IPS DF 4.7 (cell line): ENCODE measurements at regions not wholly inside any gene's neighbourhood (a gene's known extent, or its start where the extent isn't known, plus 50 kb on each side); places are given as distances from the start of the nearest gene placed in this dataset.
"Not testable (repeated sequence)": the region's sequence is repeated elsewhere in the genome, so short reads cannot be mapped to it uniquely, and the experiment has no call there.

Experiments
- DNase-seq: peaks from one replicate; pipeline ENCODE4 v3.0.0-alpha.2; 2013; ENCODE audit warnings: low spot score; ENCODE audit errors: extremely low read depth

DNA sequence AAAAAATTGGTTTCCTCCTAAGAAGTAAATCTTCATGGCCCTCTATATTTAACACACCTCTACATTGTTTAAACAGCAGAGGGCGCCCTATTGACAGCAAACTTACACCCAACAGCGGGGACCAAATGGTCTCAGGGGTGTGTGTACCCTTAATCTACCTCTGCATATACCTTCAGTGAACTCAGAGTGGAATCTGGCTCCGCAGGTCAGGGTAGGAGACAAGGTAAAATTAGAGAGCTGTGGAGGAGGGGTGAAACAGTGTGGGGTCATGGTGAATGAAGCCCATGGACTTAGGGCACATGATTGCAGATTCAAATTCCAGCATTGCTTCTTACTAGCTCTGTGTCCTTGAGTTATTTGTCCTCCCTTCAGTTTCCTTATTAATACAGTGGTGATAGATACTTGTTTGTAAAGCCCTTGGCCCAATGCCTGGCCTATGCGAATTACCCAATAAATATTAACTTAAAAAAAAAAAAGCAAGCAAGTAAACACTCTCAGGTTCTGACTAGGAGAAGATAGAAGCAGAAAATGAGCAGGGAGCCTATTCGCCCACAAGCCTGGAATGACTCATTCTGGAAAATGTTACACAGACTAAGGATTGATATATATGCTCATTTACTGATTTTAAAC, 122.9 kb downstream of the CAVIN4 start:
- peak; percentile 33 for DNase-seq

DNA sequence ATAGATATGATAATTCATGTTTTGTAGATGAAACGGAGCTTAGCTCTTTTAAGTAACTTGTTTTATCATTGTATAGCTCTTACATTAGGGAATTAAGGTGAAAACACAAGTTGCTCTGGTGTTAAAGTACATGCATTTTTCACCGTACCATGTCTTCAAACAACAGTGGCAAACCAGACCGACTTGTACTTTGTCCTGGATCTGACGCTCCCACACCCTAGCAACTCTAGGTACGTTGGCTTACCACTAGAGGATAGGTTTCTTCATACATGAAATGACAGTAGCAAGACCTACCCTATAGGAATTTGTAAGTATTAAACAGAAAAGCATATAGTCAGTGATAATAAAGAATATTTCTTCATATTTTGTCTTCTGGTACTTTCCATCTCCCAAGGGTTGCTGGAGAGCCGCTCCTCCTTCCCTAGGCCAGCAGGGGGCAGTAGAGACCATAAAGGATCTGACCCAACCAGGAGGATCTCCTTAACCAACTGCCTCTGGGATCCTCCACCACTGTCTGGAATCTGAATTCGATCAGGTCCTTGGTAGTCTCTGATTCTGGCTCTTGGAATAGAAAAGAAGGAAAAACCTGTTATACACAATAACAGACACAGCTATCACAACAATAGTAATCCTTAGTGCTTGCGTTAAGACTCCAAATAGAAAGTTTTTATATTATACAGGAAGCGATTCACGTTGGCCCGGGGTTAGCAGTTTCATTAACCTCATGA, 136.7 kb downstream of the CAVIN4 start:
- DNase-seq: no peak

DNA sequence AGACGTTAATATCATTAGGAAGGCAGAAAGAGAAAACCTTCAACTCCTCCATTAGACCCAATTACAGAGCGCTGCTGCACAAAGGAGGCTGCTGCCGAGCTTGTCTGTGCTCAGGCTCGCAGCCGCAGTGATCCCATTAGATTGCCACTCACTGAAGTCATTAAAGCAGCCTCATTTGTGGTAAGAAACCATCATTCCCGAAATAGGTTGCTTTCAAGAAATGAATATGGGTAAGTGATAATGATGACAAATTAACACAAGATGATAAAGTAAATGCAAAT, 137.2 kb downstream of the CAVIN4 start:
- DNase-seq: no peak

DNA sequence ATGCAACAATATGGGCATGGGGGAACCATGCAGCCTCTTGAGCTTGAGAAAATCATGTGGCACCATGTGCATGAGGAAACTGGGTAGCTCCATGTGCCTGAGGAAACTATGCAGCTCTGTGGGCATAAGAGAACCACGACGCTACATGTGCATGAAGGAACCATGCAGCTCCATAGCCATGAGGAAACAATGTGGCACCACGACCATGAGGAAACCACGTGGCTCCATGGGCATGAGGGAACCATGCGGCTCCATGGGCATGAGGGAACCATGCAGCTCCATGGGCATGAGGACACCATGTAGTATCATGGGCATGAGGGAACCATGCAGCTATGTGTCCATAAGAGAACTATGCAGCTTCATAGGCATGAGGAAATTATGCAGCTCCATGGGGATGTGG, 140.8 kb downstream of the CAVIN4 start:
- DNase-seq: no peak

DNA sequence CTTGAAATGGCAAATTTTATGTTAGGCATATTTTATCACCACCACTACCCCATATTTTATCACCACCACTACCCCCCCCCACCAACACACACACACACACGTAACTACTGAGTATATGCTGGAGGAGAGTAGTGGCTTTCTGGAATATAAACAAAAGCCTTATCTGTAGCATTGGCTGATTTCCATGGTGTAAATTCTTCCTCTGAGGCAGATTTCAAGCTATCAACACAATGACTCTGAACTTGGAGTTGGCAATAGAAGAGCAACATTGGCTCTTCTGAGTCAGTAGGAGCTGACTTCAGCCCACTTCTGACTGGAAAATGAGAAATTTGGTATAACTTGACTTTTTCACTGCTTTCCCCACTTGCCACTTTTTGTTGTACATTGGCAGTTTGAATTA, 143.0 kb downstream of the CAVIN4 start:
- no peak for DNase-seq

DNA sequence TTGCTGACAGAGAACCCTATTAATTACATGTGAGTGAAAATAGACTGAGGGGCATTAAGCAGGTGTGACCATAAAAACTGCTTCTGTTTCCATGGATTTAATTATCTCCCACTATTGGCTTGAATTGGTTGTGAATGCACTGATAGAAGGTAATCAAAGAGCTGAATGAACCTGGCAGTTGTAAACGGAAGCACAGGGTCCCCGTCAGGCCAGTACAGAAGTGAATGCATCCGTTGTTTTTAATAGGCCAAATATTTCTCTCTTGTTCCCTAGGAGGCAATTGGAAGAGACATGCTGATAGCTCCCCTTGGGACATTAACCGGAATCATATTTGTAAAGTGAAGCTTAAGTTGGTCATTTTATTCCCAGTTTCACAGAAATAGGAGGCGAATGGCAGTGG, 147.0 kb downstream of the CAVIN4 start:
- DNase-seq: no peak

DNA sequence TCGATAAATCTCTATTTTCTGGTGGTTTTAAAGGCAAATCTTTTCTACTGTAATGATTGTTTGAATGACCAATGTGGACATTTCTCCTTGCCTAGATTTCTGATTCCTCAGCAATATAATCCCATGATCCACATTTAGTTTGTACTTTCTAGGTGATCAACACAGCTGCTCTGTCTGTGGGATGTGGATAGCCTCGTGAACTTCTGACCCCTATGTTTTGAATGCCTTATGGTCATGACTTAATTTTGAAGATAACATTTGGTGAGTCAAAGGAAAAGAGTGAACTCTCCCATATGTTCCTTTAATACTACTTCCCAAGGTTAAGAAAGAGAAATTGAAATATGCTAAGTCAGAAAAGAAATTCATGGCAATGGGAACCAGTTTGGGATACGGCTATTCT, 147.5 kb downstream of the CAVIN4 start:
- DNase-seq: no peak

DNA sequence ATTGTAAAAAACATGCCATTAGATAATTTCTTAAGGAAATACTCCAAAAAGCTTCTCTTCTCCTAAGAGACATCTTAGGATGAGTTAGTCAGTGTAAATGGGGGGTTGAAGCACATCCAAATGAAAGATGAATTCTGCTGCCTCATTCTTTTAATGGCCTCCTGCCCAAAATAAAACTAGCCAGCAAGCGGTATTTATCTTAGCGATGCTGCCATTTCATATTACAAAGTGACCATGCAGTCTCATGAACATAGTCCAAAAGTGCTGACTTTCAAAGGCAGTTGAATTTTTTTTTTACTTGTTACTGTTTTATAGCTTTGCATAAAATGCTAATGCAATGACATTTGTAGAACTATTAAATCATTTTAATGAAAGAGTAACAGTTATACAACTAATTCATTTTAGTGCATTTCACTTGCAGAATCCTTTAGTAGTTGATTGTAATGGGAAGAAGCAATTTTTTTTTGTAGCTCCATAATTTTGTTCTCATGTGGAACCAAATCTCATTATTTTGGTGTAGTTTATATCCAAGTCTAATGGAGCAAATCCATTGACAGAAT, 151.5 kb downstream of the CAVIN4 start:
- no peak for DNase-seq

DNA sequence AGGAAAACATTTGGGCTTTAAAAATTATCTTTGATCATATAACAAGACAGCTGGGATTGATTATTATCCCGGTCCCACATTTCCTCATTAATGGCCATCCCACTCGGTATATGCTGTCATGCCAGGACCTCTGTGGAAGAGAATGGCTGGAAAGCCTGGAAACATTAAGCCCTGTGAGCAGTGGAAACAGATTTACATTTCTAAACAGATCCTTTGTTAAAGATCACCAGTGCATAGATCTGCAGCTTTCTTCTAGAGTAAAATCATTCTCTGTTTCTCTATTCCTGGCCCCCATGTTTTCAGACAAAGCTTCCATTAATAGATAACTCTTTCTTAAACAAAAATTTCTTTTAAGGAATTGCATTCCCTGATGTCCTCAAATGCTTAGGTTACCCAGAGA, 152.2 kb downstream of the CAVIN4 start:
- no peak for DNase-seq

DNA sequence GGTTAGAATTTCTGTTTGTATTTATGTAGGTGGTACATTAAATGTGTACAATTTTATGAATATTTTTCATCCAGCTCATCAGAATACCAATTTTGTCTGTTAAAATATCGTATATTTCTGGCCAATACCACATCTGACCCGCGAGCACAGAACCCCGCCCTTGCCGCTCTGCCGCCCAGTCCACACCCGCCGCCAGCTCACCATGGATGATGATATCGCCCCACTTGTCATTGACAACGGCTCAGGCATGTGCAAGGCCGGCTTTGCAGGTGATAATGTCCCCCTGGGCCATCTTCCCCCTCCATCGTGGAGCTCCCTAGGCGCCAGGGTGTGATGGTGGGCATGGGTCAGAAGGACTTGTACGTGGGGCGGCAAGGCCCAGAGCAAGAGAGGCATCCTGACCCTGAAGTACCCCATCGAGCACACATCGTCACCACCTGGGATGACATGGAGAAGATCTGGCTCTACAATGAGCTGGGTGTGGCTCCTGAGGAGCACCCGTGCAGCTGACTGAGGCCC, 153.2 kb downstream of the CAVIN4 start:
- DNase-seq: no peak

DNA sequence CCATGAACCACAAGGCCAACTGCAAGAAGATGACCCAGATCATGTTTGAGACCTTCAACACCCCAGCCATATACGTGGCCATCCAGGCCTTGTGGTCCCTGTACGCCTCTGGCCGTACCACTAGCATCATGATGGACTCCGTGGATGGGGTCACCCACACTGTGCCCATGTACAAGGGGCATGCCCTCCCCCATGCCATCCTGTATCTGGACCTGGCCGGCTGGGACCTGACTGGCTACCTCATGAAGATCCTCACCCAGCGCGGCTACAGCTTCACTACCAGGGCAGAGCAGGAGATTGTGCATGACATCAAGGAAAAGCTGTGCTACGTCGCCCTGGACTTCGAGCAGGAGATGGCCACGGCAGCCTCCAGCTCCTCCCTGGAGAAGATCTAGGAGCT, 153.7 kb downstream of the CAVIN4 start:
- no peak for DNase-seq

DNA sequence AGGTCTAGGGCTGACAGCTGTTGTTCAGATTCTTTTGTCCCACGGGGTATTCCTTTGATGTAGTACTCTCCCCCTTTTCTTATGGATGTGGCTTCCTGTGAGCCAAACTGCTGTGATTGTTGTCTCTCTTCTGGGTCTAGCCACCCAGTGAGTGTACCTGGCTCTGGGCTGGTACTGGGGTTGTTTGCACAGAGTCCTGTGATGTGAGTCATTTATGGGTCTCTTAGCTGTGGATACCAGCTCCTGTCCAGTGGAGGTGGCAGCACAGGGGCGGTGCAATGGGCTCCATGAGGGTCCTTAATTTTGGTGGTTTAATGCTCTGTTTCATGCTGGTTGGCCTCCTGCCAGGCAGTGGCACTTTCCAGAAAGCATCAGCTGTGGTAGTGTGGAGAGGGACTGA, 161.3 kb downstream of the CAVIN4 start:
- no peak for DNase-seq

DNA sequence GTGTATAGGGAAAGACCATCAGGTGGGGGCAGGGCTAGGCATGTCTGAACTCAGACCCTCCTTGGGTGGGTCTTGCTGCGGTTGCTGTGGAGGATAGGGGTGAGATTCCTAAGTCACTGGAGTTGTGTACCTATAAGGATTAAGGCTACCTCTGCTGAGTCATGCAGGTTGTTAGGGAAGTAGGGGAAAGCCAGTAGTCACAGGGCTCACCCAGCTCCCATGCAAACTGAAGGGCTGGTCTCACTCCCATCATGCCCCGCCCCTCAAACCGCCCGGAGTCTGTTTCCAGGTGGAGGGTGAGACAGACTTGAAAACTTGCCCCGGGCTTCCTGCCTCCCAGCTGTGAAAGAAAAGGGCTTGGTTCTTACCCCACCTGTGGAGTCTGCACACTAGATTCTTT, 161.8 kb downstream of the CAVIN4 start:
- DNase-seq: no peak

DNA sequence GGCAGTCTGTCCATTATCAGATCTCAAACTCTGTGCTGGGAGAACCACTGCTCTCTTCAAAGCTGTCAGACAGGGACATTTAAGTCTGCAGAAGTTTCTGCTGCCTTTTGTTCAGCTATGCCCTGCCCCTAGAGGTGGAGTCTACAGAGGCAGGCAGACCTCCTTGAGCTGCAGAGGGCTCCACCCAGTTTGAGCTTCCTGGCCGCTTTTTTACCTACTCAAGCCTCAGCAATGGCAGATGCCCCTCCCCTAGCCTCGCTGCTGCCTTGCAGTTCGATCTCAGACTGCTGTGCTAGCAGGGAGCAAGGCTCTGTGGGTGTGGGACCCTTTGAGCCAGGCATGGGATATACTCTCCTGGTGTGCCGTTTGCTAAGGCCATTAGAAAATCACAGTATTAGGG, 171.1 kb downstream of the CAVIN4 start:
- not testable (repeated sequence) for DNase-seq

DNA sequence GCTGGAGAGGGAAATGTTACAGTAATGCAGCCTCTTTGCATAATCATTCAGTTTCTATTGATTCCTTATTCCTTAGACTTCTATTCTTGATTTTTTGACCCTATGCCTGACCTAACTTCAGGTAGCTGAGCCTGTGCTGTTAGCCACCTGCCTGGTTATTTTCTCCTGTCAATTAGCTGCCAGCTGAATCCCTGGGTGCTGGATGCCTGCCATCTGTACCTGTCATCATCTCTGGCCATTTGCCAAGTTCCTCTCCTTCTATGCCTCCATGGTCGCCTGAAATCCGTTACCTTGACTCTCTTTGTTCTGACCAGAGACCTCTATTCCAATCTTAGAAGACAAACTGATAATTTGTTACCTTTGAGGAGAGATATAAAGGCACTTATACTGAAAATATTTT, 178.3 kb downstream of the CAVIN4 start:
- DNase-seq: no peak

DNA sequence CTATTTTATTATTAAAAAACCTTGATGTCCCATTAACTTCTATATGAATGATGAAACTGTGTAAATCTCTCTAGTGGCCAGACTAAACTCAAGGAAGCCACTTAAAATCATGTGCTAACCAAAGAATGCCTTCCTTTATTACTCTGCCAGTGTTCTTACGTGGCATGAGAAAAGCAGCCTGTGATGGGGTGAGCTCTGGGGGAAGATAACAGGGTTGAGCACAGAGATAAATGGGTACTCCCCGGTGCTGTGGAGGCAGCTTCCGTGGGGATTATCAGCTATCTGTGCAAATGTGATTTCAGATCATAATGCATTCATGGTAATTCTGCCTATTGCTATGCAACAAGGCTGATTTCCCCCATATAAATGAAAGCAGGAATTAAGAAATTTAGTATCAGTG, 181.3 kb downstream of the CAVIN4 start:
- DNase-seq: no peak

DNA sequence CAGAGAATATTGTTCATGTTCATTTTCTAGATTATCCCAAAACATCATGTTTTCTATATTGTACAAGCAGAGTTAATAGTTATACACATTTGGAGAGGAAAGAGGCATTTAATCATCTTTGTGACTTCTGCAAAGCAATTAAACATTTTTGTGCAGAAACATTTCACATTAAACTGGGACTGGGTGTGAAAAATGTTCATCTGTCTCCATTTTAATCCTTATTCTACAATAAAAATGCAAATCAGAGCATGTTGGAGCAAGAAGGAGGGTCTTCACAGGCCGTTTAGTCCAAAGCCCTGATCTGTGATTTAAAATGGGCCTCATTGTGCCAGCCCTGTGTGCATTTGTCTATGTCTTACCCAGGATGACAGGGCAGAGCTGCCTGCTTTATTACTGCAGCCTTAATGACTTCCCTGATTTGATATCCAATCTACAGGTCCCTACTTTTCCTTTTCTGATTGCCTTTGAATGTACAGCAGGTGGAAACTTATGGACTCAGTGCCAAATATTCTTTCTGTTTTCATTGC, 183.5 kb downstream of the CAVIN4 start:
- DNase-seq: no peak

DNA sequence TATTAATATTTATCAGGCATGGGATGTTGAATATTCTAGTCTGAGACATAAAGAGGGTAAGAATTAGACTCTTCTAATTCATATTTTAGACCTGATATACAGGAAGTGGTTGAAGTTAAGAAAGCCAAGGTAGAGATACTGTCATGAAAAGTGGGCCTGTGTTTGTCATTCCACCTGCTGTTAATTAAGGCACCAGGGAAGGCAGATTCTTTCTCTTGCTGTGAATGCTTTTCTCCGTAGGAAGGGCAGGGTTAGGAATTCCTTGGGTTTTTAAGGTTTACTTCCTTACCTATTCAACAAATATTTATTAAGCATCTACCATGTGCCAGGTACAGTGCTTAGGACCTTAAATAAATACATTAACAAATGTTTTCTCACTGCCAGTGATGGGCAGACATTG, 196.4 kb downstream of the CAVIN4 start:
- no peak for DNase-seq

DNA sequence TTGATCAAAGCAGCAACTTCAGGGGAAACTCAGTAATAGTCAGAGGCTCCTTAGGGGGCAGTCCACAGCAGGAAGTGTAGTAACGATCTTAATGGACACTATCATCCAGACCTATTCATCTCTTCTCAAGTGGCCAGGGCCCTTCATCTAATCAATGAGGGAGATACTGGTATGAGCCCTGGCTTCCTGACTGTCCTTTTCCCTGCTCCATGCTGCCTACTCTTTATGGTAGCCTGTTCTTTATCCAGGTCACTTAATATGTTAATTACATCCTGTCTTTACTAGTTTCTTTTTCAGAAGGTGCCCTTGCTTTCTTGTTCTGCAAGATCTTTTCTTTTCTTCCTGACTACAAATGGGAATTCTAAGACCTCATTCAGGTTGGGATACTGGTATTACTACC, 197.1 kb downstream of the CAVIN4 start:
- peak; percentile 5 for DNase-seq

DNA sequence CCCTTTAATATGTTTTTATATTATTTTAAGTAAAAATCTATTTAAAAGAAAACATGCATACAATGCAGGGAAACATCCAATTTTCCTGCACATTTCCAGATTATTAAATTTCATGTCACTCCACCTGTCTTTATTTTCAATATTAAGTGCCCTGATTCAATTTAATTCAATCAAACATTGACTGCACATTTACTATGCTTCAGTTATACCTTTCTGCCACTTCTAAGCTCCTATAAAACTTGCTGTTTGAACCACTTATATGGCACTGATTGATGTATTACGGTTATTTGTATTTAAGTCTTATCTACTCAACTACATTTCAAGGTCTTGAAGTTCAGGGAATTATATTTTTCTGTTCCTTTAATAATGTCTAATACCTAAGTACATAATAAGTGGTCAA, 198.0 kb downstream of the CAVIN4 start:
- no peak for DNase-seq

DNA sequence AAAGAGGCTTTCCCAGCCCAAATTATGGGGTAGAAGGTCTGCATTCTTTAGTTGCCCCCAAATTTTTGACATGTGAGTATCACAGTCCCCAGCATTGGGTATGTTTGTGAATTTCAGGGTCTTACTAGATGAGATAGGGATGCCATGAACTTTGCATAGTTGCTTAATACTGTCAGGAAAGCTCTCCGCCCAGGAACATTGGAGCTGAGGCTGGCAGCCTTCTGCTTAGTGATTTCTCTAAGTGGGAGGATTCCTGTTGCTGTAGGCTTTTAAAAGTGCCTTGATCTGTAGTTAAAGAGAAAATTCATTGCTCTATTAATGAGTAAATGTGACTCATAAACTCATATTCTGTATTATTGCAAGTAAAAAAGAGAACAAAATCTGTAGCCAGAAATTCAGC, 206.9 kb downstream of the CAVIN4 start:
- DNase-seq: no peak

DNA sequence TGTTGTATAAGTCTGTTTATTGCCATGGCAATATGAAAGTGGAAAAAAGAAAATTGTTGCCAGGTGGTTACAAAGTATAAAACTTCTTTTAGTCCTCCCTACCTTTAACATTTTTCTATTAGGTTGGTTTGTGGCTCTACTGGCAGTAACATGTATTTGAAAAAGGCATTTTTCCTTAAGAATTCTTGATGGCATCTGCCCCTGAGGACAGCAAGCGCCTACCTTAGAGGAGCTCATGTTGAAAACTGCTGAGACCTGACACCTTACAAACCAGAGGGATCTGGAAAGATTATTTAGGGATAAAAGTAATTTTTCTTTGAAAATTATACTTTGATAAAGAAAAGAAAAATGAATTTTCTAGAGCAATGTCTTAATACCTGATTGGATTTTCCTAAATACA, 208.1 kb downstream of the CAVIN4 start:
- DNase-seq: no peak

DNA sequence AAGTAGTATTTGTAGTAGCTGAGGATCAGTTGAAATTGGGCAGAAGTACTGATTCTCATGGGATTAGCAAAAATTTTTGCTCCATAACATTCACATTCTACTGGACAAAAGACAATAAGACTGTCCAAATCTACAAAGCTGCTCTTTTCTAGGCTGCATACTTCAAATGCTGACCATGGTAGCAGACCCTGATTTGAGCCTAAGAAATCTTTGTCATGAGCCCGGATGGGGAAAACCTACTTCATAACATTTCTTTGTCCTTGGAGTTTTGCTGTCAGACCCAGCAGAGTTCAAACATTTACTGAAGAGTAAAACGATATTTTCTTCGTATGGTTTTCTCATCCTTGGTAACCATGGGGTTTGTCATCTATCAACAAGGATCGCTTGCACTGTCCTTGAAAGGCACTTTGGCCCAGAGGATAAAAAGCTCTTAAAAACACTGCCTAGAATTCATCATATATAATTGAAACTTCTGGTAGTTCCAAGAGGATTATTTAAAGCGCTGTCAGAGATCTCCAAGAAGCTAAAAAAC, 216.9 kb downstream of the CAVIN4 start:
- DNase-seq: no peak
